Breast epithelium (tissue), 3 donors: ENCODE measurements at regions not wholly inside any gene's neighbourhood (a gene's known extent, or its start where the extent isn't known, plus 50 kb on each side); places are given as distances from the start of the nearest gene placed in this dataset.

Experiments used
- POLR2A ChIP-seq: fragments of 450-650 bp; IDR thresholded peaks from one replicate; pipeline ENCODE4 v1.6.1; 2016; ENCODE audit warnings: antibody characterized with exemption, mild to moderate bottlenecking, moderate library complexity
- POLR2AphosphoS5 ChIP-seq, 3 donors: sonication (generic); formaldehyde crosslinking; IDR thresholded peaks; one replicate each; pipeline ENCODE4 v1.6.1; 2017; ENCODE audit warnings: antibody characterized with exemption in 3 of 3
- TF ChIP-seq, protein P1 (sequence below), 3 donors: fragments of 450-650 bp; IDR thresholded peaks; one replicate each; pipeline ENCODE4 v1.5.1; 2016 to 2017; ENCODE audit warnings: antibody characterized with exemption in 3 of 3, mild to moderate bottlenecking in 3 of 3, moderate library complexity in 3 of 3

DNA sequence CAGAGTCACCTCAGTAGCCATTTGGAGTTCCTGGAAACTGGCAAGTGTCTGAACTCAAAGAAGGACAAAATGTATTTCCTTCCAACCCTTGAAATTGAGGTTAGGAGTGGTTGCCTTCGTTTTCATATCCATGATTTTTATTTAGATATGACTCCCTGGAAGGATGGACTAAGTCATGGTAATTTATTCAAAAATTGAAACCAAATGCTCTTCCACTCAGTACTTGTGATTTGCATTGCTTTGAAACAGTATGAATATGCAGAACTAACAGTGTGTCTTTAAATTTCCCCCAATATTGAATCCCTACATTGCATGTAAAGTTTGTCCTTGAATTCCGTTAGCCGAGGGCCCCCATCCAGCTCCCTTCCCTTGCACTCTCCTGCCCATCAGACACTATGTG, 112.1 kb upstream of the DNAH14 start:
- TF ChIP-seq, protein P1, sequence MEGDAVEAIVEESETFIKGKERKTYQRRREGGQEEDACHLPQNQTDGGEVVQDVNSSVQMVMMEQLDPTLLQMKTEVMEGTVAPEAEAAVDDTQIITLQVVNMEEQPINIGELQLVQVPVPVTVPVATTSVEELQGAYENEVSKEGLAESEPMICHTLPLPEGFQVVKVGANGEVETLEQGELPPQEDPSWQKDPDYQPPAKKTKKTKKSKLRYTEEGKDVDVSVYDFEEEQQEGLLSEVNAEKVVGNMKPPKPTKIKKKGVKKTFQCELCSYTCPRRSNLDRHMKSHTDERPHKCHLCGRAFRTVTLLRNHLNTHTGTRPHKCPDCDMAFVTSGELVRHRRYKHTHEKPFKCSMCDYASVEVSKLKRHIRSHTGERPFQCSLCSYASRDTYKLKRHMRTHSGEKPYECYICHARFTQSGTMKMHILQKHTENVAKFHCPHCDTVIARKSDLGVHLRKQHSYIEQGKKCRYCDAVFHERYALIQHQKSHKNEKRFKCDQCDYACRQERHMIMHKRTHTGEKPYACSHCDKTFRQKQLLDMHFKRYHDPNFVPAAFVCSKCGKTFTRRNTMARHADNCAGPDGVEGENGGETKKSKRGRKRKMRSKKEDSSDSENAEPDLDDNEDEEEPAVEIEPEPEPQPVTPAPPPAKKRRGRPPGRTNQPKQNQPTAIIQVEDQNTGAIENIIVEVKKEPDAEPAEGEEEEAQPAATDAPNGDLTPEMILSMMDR (IDR thresholded peaks at IDR 0.05), result no peak
- TF ChIP-seq POLR2A (no peak), POLR2AphosphoS5 (IDR thresholded peaks at IDR 0.05) (no peak)
